C4-2B (cell line): ENCODE measurements at regions not wholly inside any gene's neighbourhood (a gene's known extent, or its start where the extent isn't known, plus 50 kb on each side); places are given as distances from the start of the nearest gene placed in this dataset.

ENCODE experiments used
- CTCF ChIP-seq: fragments of 450-650 bp; conservative IDR thresholded peaks from 2 replicates; pipeline ENCODE4 v1.5.1; 2017; ENCODE audit warnings: mild to moderate bottlenecking
- ZFX ChIP-seq: fragments of 450-650 bp; IDR thresholded peaks from 2 replicates; pipeline ENCODE4 v1.6.1; 2017

GRCh38 chr12:24705216-24705615, 243.7 kb downstream of the BCAT1 start:
- TF ChIP-seq CTCF (no peak), ZFX (no peak)
